Activated naive CD4-positive, alpha-beta T cell treated with anti-CD3 and anti-CD28 coated beads for 36 hours (primary cell): ENCODE measurements at regions not wholly inside any gene's neighbourhood (a gene's known extent, or its start where the extent isn't known, plus 50 kb on each side); places are given as distances from the start of the nearest gene placed in this dataset.

Experiments used
- CTCF ChIA-PET: fragments of 350-600 bp; sonication (Branson Sonifier 250); formaldehyde crosslinking; loops from one replicate; lab custom pipeline; 2021; ENCODE audit warnings: antibody characterized with exemption; lab: Charles Lee
- DNase-seq: peaks from one replicate; pipeline ENCODE4 v3.0.0-alpha.2; 2020
- H3K27ac Mint-ChIP-seq: one replicate; pipeline ENCODE4 v1.8.0; 2021; ENCODE audit warnings: mild to moderate bottlenecking, mixed read lengths
- H3K27me3 Mint-ChIP-seq: one replicate; pipeline ENCODE4 v1.8.0; 2021; ENCODE audit warnings: low read depth, mixed read lengths
- H3K36me3 Mint-ChIP-seq: one replicate; pipeline ENCODE4 v1.8.0; 2021; ENCODE audit warnings: low read depth, mixed read lengths
- H3K4me1 Mint-ChIP-seq: one replicate; pipeline ENCODE4 v1.8.0; 2021; ENCODE audit warnings: low read depth, mixed read lengths
- H3K4me3 Mint-ChIP-seq: one replicate; pipeline ENCODE4 v1.8.0; 2021; ENCODE audit warnings: mild to moderate bottlenecking, moderate library complexity, mixed read lengths
- H3K9me3 Mint-ChIP-seq: one replicate; pipeline ENCODE4 v1.8.0; 2021; ENCODE audit warnings: mixed read lengths
- intact Hi-C: fragments of 100-400 bp; cut with micrococcal nuclease; formaldehyde crosslinking; loops from one replicate; pipeline ENCODE4 v1.15.1; 2023

DNA sequence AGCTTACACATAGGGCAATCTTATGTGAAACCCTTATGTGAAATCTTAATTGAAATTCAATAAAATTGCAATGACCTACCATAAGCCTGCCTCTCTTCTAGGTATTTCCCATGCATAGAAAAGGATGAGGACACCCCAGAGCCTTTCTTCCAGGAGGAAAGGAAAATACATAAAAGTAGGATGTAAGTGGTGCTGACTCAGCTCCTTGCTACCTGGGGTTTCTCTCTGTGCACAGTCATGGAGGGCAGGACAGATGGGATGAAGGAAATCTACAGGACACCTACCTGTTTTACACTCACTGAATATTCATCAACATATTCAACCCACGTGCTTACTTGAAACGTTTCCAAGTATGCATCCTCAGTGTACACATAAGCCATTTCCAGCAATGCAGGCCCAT lies 1299.2 kb upstream of the SLC10A2 start:
- H3K36me3 Mint-ChIP-seq = no peaks in the 10 kb centered on the region
- intact Hi-C loops = no loop called here
- H3K4me1 Mint-ChIP-seq = no peaks in the 10 kb centered on the region
- H3K9me3 Mint-ChIP-seq = no peaks in the 10 kb centered on the region
- CTCF ChIA-PET = no interaction called here
- DNase-seq = no peak
- H3K4me3 Mint-ChIP-seq = no peak overlapping the region
- no peaks in the 10 kb centered on the region for H3K27me3 Mint-ChIP-seq
- H3K27ac Mint-ChIP-seq = no peak overlapping the region

- CTCF ChIA-PET = interaction anchor here (0.7 kb wide), 1 partner anchor 363 kb away, joined by 4 read pairs; no protein-coding TSS in a partner anchor
- no peak for DNase-seq
- intact Hi-C loops = no loop called here
- Mint-ChIP-seq H3K4me3 (no peak overlapping the region), H3K4me1 (no peaks in the 10 kb centered on the region), H3K27me3 (no peaks in the 10 kb centered on the region), H3K27ac (no peak overlapping the region), H3K9me3 (no peaks in the 10 kb centered on the region), H3K36me3 (no peaks in the 10 kb centered on the region)
These were observed 1291.6 kb upstream of the SLC10A2 start for GRCh38 chr13:104357672-104358354.

GRCh38 chr13:104357174-104357573 lies 1291.0 kb upstream of the SLC10A2 start:
- CTCF ChIA-PET = no interaction called here
- Mint-ChIP-seq H3K27ac (no peak overlapping the region), H3K36me3 (no peaks in the 10 kb centered on the region), H3K27me3 (no peaks in the 10 kb centered on the region), H3K4me3 (no peak overlapping the region), H3K4me1 (no peaks in the 10 kb centered on the region), H3K9me3 (no peaks in the 10 kb centered on the region)
- DNase-seq = no peak
- intact Hi-C loops = no loop called here

GRCh38 chr13:104355041-104355670 lies 1288.9 kb upstream of the SLC10A2 start:
- DNase-seq = no peak
- peaks cover 2% of the 10 kb centered on the region for H3K9me3 Mint-ChIP-seq
- H3K36me3 Mint-ChIP-seq = no peaks in the 10 kb centered on the region
- no peaks in the 10 kb centered on the region for H3K27me3 Mint-ChIP-seq
- no peak overlapping the region for H3K4me3 Mint-ChIP-seq
- no peaks in the 10 kb centered on the region for H3K4me1 Mint-ChIP-seq
- H3K27ac Mint-ChIP-seq = no peak overlapping the region
- CTCF ChIA-PET = no interaction called here
- intact Hi-C loops = no loop called here

DNA sequence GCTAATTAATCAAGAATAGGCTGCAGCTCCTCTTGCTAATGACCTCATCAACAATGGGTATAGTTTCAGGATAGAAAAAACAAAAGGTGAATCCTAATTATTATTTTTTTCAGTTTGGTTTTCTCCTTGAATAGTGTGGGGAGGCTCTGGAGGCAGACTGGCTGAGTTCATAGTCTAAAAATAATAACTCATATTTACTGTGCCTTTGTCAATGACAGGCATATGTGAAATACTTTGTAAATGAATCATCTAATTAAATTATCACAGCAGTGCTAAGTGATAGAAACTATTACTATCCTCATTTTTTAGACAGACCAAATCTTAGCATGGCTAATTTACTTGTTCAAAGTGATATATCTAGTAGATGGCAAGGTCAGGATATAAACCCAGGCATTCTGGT lies 1261.0 kb upstream of the SLC10A2 start:
- CTCF ChIA-PET = no interaction called here
- H3K36me3 Mint-ChIP-seq = no peaks in the 10 kb centered on the region
- H3K4me1 Mint-ChIP-seq = no peaks in the 10 kb centered on the region
- no peak overlapping the region for H3K4me3 Mint-ChIP-seq
- H3K27me3 Mint-ChIP-seq = no peaks in the 10 kb centered on the region
- no peak overlapping the region for H3K27ac Mint-ChIP-seq
- intact Hi-C loops = no loop called here
- no peak for DNase-seq
- peaks cover 2% of the 10 kb centered on the region for H3K9me3 Mint-ChIP-seq

DNA sequence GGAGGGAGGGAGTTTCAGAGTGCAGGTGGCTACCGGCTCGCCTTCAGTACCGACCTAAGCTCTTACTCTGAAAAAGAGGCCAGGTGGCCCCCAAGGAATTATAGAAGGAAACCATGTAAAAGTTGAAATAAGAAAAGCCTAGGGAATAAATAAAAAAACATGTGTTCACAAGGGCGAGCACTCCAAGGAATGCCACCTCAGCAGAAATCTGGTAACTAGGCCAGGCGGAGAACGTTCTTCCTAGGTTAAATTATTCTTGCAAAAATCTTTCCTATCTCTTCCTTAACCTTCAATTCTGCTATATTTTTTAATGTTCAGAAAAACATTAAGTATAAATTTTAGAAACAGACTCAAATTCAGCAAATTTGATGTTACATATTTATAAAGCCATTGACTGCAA lies 1260.3 kb upstream of the SLC10A2 start:
- Mint-ChIP-seq H3K36me3 (no peaks in the 10 kb centered on the region), H3K9me3 (peaks cover 2% of the 10 kb centered on the region), H3K27me3 (no peaks in the 10 kb centered on the region), H3K4me1 (no peaks in the 10 kb centered on the region), H3K27ac (no peak overlapping the region), H3K4me3 (no peak overlapping the region)
- CTCF ChIA-PET = no interaction called here
- DNase-seq = no peak
- intact Hi-C loops = no loop called here

DNA sequence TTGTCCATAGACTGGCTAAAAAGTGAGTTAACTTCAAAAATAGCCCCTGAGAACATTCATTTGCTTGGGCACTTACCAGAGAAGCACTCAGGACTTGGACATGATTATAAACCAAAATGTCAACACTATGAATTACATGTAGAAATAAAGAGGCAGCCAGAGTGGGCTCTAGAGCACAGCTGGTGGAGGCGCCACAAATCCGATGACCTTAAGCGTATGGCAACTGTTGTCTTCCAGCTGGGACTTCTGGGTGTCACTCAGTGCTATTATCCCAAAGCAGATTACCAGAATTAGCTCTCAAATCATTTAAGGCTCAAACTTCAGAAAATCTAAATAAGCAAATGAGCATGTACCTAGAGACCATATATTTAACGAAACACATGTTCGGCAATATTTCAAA lies 1255.5 kb upstream of the SLC10A2 start:
- Mint-ChIP-seq H3K9me3 (no peaks in the 10 kb centered on the region), H3K27me3 (no peaks in the 10 kb centered on the region), H3K4me1 (no peaks in the 10 kb centered on the region), H3K36me3 (no peaks in the 10 kb centered on the region), H3K4me3 (no peak overlapping the region), H3K27ac (no peak overlapping the region)
- intact Hi-C loops = no loop called here
- CTCF ChIA-PET = no interaction called here
- no peak for DNase-seq

- no peaks in the 10 kb centered on the region for H3K36me3 Mint-ChIP-seq
- H3K4me1 Mint-ChIP-seq = no peaks in the 10 kb centered on the region
- DNase-seq = no peak
- H3K9me3 Mint-ChIP-seq = no peaks in the 10 kb centered on the region
- CTCF ChIA-PET = no interaction called here
- H3K27me3 Mint-ChIP-seq = no peaks in the 10 kb centered on the region
- intact Hi-C loops = no loop called here
- H3K27ac Mint-ChIP-seq = no peak overlapping the region
- H3K4me3 Mint-ChIP-seq = no peak overlapping the region
These were observed 1254.2 kb upstream of the SLC10A2 start for GRCh38 chr13:104320446-104320845.

GRCh38 chr13:104318121-104318520 lies 1251.9 kb upstream of the SLC10A2 start:
- intact Hi-C loops = no loop called here
- no peaks in the 10 kb centered on the region for H3K27me3 Mint-ChIP-seq

GRCh38 chr13:104315606-104316005 lies 1249.4 kb upstream of the SLC10A2 start:
- intact Hi-C loops = no loop called here
- no peak for DNase-seq
- Mint-ChIP-seq H3K4me3 (no peak overlapping the region), H3K36me3 (no peaks in the 10 kb centered on the region), H3K4me1 (no peaks in the 10 kb centered on the region), H3K27ac (no peak overlapping the region), H3K27me3 (peaks cover 2% of the 10 kb centered on the region), H3K9me3 (no peaks in the 10 kb centered on the region)
- CTCF ChIA-PET = no interaction called here

More at GRCh38 chr13:104318121-104318520, 1251.9 kb upstream of the SLC10A2 start:
- DNase-seq = no peak
- Mint-ChIP-seq H3K36me3 (no peaks in the 10 kb centered on the region), H3K27ac (no peak overlapping the region), H3K4me3 (no peak overlapping the region), H3K9me3 (no peaks in the 10 kb centered on the region), H3K4me1 (no peaks in the 10 kb centered on the region)
- CTCF ChIA-PET = no interaction called here

DNA sequence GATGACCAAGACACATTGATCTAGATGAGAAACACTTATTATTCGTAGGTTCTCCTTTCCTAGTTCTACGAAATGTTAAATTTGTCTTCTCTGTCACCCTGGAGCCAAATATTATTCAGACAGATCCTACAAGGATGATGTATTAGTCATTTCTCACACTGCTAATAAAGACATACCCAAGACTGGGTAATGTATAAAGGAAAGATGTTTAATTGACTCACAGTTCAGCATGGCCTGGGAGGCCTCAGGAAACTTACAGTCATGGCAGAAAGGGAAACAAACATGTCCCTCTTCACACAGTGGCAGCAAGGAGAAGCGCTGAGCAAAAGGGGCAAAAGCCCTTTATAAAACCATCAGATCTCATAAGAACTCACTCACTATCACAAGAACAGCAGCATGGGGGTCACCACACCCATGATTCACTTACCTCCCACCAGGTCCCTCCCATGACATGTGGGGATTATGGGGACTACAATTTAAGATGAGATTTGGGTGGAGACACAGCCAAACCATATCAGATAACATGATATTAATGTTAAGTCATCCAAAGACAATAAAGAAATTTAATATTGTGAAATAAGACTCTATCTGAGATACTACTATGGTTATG lies 1248.8 kb upstream of the SLC10A2 start:
- Mint-ChIP-seq H3K27me3 (peaks cover 2% of the 10 kb centered on the region), H3K27ac (no peak overlapping the region), H3K36me3 (no peaks in the 10 kb centered on the region), H3K4me3 (no peak overlapping the region), H3K9me3 (no peaks in the 10 kb centered on the region), H3K4me1 (no peaks in the 10 kb centered on the region)
- CTCF ChIA-PET = no interaction called here
- intact Hi-C loops = no loop called here
- no peak for DNase-seq

DNA sequence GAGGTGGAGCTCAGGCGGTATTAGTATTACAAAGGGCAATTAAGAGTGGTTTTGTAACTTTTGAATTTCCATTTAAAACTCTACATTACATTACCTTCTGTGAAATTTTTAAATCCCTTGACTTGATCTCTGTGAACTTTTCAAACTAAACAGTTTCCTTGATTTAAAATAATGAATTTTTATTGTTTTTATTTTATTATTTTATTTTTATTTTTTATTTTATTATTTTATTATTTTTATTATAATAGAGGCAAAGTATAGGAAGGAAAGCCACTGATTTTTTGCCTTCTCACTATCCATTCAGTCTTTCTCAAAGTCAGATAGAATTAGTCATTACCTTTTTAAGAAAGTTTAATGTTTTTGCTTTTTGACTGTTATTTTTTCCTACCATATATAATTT lies 1248.1 kb upstream of the SLC10A2 start:
- H3K4me3 Mint-ChIP-seq = no peak overlapping the region
- intact Hi-C loops = no loop called here
- H3K4me1 Mint-ChIP-seq = no peaks in the 10 kb centered on the region
- H3K27ac Mint-ChIP-seq = no peak overlapping the region
- no peaks in the 10 kb centered on the region for H3K9me3 Mint-ChIP-seq
- CTCF ChIA-PET = no interaction called here
- no peak for DNase-seq
- no peaks in the 10 kb centered on the region for H3K36me3 Mint-ChIP-seq
- H3K27me3 Mint-ChIP-seq = peaks cover 2% of the 10 kb centered on the region

DNA sequence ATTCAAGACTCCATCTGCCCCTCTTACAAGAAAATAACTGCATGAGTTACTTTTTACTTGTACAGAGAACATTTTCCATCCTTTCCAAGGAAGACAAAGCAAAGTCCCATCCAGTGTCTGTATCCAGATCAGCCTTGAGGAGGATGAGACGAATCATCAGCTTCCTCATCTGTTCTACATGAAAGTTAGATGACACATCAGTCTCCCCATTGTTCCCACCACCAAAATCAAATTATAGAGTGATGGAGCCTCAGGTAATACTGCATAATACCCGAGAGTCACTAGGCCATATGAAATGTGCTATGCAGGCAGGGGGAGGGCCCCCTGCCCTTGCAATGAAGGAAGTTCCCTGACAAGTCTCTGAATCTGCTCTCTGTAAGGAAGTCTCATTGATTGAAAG lies 1244.6 kb upstream of the SLC10A2 start:
- no peak overlapping the region for H3K27ac Mint-ChIP-seq
- DNase-seq = no peak
- H3K27me3 Mint-ChIP-seq = peaks cover 2% of the 10 kb centered on the region
- no peaks in the 10 kb centered on the region for H3K4me1 Mint-ChIP-seq
- H3K4me3 Mint-ChIP-seq = no peak overlapping the region
- no peaks in the 10 kb centered on the region for H3K36me3 Mint-ChIP-seq
- CTCF ChIA-PET = no interaction called here
- no peaks in the 10 kb centered on the region for H3K9me3 Mint-ChIP-seq
- intact Hi-C loops = no loop called here
